ENCODE measurements at regions not wholly inside any gene's neighbourhood (a gene's known extent, or its start where the extent isn't known, plus 50 kb on each side); places are given as distances from the start of the nearest gene placed in this dataset.

DNA sequence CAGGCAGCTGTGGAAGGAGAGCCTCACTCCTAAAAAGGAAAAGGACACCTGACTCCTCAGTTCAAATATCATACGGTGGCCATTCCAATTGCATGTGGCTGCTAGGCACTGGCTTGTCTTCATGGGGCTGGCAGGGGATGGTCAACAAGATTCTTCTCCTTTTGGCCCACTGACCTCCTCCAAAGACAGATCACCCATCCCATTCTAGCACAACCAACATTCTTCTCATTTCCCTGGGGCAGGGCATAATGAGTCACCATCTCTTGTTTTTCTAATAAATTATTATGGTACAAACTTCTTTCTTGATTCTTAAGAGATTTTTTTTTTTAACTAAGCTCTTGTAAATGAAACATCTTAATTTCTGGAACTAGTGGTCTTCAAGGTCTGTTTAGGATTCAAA is 136.7 kb upstream of the NBEA start:
- H3K4me1 Mint-ChIP-seq (ENCODE audit: insufficient read depth, unreplicated experiment) = no peaks in the 10 kb centered on the region
- H3K36me3 Mint-ChIP-seq (ENCODE audit: insufficient read depth, unreplicated experiment) = no peaks in the 10 kb centered on the region
- H3K4me3 Mint-ChIP-seq (ENCODE audit: unreplicated experiment) = no peak overlapping the region
- ChIA-PET CTCF (no interaction called here), POLR2A (interaction anchor here (0.7 kb wide), 1 partner anchor 127 kb away, joined by 3 read pairs; no protein-coding TSS in a partner anchor)
- intact Hi-C loops (cut with micrococcal nuclease) = no loop called here
- peak; percentile 4 for DNase-seq (ENCODE audit: unreplicated experiment)
- TF ChIP-seq, protein P1, sequence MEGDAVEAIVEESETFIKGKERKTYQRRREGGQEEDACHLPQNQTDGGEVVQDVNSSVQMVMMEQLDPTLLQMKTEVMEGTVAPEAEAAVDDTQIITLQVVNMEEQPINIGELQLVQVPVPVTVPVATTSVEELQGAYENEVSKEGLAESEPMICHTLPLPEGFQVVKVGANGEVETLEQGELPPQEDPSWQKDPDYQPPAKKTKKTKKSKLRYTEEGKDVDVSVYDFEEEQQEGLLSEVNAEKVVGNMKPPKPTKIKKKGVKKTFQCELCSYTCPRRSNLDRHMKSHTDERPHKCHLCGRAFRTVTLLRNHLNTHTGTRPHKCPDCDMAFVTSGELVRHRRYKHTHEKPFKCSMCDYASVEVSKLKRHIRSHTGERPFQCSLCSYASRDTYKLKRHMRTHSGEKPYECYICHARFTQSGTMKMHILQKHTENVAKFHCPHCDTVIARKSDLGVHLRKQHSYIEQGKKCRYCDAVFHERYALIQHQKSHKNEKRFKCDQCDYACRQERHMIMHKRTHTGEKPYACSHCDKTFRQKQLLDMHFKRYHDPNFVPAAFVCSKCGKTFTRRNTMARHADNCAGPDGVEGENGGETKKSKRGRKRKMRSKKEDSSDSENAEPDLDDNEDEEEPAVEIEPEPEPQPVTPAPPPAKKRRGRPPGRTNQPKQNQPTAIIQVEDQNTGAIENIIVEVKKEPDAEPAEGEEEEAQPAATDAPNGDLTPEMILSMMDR (IDR thresholded peaks at IDR 0.05; ENCODE audit: unreplicated experiment) = no peak
- no peaks in the 10 kb centered on the region for H3K27me3 Mint-ChIP-seq (ENCODE audit: insufficient read depth, unreplicated experiment)
- H3K9me3 Mint-ChIP-seq (ENCODE audit: unreplicated experiment) = peaks cover 7% of the 10 kb centered on the region
- BruUV-seq (replicated peaks) = no TSS peak
- no peak overlapping the region for H3K27ac Mint-ChIP-seq (ENCODE audit: low read depth, unreplicated experiment)

DNA sequence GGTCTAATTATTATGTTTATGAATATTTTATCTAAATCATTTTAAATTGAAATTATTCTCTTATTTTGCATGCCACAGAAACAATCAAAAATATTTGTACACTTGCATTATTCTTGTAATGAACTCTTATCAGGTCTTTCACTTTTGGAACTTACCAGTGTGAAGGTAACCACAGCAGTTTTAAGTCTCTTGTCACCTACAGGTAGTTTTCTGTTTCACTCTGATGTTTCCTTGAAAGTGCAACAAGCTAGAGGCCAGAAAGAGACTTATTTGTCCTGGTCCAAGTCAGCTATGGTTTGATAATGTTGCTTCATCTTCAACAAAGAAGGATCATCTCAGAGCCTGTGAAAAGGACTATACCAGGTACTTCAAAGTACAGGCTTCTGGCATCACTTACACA is 133.4 kb upstream of the NBEA start:
- H3K27ac Mint-ChIP-seq (ENCODE audit: low read depth, unreplicated experiment) = no peak overlapping the region
- intact Hi-C loops (cut with micrococcal nuclease) = no loop called here
- no TSS peak for BruUV-seq (replicated peaks)
- H3K9me3 Mint-ChIP-seq (ENCODE audit: unreplicated experiment) = peaks cover 18% of the 10 kb centered on the region
- ChIA-PET POLR2A (no interaction called here), CTCF (no interaction called here)
- no peaks in the 10 kb centered on the region for H3K27me3 Mint-ChIP-seq (ENCODE audit: insufficient read depth, unreplicated experiment)
- TF ChIP-seq, protein P1 (IDR thresholded peaks at IDR 0.05; ENCODE audit: unreplicated experiment) = no peak
- no peak for DNase-seq (ENCODE audit: unreplicated experiment)
- no peaks in the 10 kb centered on the region for H3K4me1 Mint-ChIP-seq (ENCODE audit: insufficient read depth, unreplicated experiment)
- H3K4me3 Mint-ChIP-seq (ENCODE audit: unreplicated experiment) = no peak overlapping the region
- no peaks in the 10 kb centered on the region for H3K36me3 Mint-ChIP-seq (ENCODE audit: insufficient read depth, unreplicated experiment)

DNA sequence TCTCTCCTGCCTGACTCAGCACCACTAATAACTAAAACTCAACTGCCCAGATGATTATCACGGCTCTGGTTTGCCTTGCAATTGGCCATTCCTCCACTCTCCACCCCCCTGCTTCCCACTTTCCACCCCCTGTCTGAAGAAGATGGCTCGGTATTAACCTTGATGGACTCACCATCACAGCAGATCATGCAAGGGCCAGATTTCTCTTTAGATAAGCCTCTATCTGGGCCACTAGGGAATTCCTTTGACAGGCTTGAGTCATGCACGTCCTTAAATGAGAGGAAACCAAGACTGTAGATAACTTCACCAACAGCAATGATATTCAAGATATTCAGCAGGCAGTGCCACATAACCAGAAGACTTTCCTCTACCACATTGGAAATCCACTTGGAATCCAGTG is 131.1 kb upstream of the NBEA start:
- intact Hi-C loops (cut with micrococcal nuclease) = no loop called here
- Mint-ChIP-seq H3K36me3 (ENCODE audit: insufficient read depth, unreplicated experiment) (no peaks in the 10 kb centered on the region), H3K27me3 (ENCODE audit: insufficient read depth, unreplicated experiment) (no peaks in the 10 kb centered on the region), H3K4me3 (ENCODE audit: unreplicated experiment) (no peak overlapping the region), H3K27ac (ENCODE audit: low read depth, unreplicated experiment) (no peak overlapping the region), H3K9me3 (ENCODE audit: unreplicated experiment) (peaks cover 18% of the 10 kb centered on the region), H3K4me1 (ENCODE audit: insufficient read depth, unreplicated experiment) (no peaks in the 10 kb centered on the region)
- DNase-seq (ENCODE audit: unreplicated experiment) = no peak
- ChIA-PET POLR2A (no interaction called here), CTCF (no interaction called here)
- BruUV-seq (replicated peaks) = no TSS peak
- TF ChIP-seq, protein P1 (IDR thresholded peaks at IDR 0.05; ENCODE audit: unreplicated experiment) = no peak

DNA sequence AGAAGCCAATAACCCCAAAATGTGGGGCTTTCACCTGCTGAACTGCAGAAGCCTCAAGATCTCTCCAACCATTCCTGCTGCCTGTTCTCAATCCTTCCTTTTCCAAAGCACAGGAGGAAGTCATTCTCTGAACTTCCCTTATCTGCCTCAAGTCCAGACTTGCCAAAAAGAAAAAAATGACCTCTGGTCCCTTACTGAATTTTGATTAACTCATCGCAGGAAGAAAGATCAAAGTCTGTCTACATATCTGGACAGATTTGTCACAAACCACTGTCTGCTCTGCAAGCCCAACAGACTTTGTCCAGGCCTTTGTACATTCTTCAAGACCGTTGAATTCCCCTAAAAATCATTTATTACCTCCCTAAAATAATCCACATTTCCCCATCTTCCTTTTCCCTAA is 126.5 kb upstream of the NBEA start:
- H3K27ac Mint-ChIP-seq (ENCODE audit: low read depth, unreplicated experiment) = no peak overlapping the region
- peaks cover 27% of the 10 kb centered on the region for H3K9me3 Mint-ChIP-seq (ENCODE audit: unreplicated experiment)
- no peak overlapping the region for H3K4me3 Mint-ChIP-seq (ENCODE audit: unreplicated experiment)
- BruUV-seq (replicated peaks) = no TSS peak
- intact Hi-C loops (cut with micrococcal nuclease) = no loop called here
- TF ChIP-seq, protein P1 (IDR thresholded peaks at IDR 0.05; ENCODE audit: unreplicated experiment) = no peak
- no peaks in the 10 kb centered on the region for H3K27me3 Mint-ChIP-seq (ENCODE audit: insufficient read depth, unreplicated experiment)
- DNase-seq (ENCODE audit: unreplicated experiment) = no peak
- no peaks in the 10 kb centered on the region for H3K36me3 Mint-ChIP-seq (ENCODE audit: insufficient read depth, unreplicated experiment)
- CTCF ChIA-PET = no interaction called here
- H3K4me1 Mint-ChIP-seq (ENCODE audit: insufficient read depth, unreplicated experiment) = no peaks in the 10 kb centered on the region
- POLR2A ChIA-PET = no interaction called here

Measured in MCF 10A (cell line).